Activated CD8-positive, alpha-beta T cell treated with anti-CD3 and anti-CD28 coated beads for 36 hours (primary cell): ENCODE measurements at regions not wholly inside any gene's neighbourhood (a gene's known extent, or its start where the extent isn't known, plus 50 kb on each side); places are given as distances from the start of the nearest gene placed in this dataset.

ENCODE experiments used
- ATAC-seq: fragments of 200-7000 bp; cut with Tn5 transposase; one replicate; pipeline ENCODE4 v1.10.0; 2021; ENCODE audit warnings: mild to moderate bottlenecking, moderate library complexity
- CTCF ChIA-PET: fragments of 350-600 bp; sonication (Branson Sonifier 250); formaldehyde crosslinking; loops from one replicate; lab custom pipeline; 2021; ENCODE audit warnings: antibody characterized with exemption; lab: Charles Lee
- POLR2A ChIA-PET: fragments of 350-600 bp; sonication (Branson Sonifier 250); formaldehyde crosslinking; loops from one replicate; lab custom pipeline; 2021; ENCODE audit warnings: antibody characterized with exemption; lab: Charles Lee
- DNase-seq: peaks from one replicate; pipeline ENCODE4 v3.0.0-alpha.2; 2020
- H3K27ac Mint-ChIP-seq: one replicate; pipeline ENCODE4 v1.8.0; 2021; ENCODE audit warnings: mild to moderate bottlenecking, mixed read lengths
- H3K27me3 Mint-ChIP-seq: one replicate; pipeline ENCODE4 v1.8.0; 2021; ENCODE audit warnings: mixed read lengths
- H3K36me3 Mint-ChIP-seq: one replicate; pipeline ENCODE4 v1.8.0; 2021; ENCODE audit warnings: low read depth, mixed read lengths
- H3K4me1 Mint-ChIP-seq: one replicate; pipeline ENCODE4 v1.8.0; 2021; ENCODE audit warnings: low read depth, mixed read lengths
- H3K4me3 Mint-ChIP-seq: one replicate; pipeline ENCODE4 v1.8.0; 2021; ENCODE audit warnings: mild to moderate bottlenecking, moderate library complexity, mixed read lengths
- H3K9me3 Mint-ChIP-seq: one replicate; pipeline ENCODE4 v1.8.0; 2021; ENCODE audit warnings: mixed read lengths
- intact Hi-C: fragments of 100-400 bp; cut with micrococcal nuclease; formaldehyde crosslinking; loops from one replicate; pipeline ENCODE4 v1.10.0; 2022
- TF ChIP-seq, protein P1 (sequence below): fragments of 200-600 bp; IDR thresholded peaks from one replicate; pipeline ENCODE4 v1.8.0; 2022; ENCODE audit warnings: antibody characterized with exemption, mild to moderate bottlenecking

DNA sequence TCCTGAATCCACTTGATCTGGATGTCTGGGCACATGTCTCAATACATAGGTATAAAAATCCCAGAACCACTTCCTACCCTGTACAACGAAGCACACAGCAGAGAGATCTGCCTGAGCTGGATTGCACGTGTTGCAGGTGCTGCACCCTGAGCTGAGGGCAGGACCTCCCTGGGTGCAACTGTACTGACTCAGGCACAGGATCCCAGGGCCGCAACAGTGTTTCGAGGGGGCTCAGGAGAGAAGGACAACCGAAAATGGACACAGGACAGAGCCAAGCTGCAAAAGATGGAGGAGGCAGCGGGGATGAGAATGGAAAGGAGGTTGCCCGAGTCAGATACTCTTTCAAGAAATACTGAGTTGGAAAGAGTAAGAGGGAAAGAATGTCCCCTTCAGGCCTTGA lies 354.1 kb downstream of the EIPR1 start:
- DNase-seq (no peak), ATAC-seq (no peak)
- H3K36me3 Mint-ChIP-seq = no peaks in the 10 kb centered on the region
- no peak overlapping the region for H3K27ac Mint-ChIP-seq
- POLR2A ChIA-PET = no interaction called here
- H3K4me3 Mint-ChIP-seq = no peak overlapping the region
- no peaks in the 10 kb centered on the region for H3K9me3 Mint-ChIP-seq
- intact Hi-C loops = no loop called here
- CTCF ChIA-PET = no interaction called here
- TF ChIP-seq, protein P1, sequence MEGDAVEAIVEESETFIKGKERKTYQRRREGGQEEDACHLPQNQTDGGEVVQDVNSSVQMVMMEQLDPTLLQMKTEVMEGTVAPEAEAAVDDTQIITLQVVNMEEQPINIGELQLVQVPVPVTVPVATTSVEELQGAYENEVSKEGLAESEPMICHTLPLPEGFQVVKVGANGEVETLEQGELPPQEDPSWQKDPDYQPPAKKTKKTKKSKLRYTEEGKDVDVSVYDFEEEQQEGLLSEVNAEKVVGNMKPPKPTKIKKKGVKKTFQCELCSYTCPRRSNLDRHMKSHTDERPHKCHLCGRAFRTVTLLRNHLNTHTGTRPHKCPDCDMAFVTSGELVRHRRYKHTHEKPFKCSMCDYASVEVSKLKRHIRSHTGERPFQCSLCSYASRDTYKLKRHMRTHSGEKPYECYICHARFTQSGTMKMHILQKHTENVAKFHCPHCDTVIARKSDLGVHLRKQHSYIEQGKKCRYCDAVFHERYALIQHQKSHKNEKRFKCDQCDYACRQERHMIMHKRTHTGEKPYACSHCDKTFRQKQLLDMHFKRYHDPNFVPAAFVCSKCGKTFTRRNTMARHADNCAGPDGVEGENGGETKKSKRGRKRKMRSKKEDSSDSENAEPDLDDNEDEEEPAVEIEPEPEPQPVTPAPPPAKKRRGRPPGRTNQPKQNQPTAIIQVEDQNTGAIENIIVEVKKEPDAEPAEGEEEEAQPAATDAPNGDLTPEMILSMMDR = no peak
- H3K27me3 Mint-ChIP-seq = peaks cover 1% of the 10 kb centered on the region
- no peaks in the 10 kb centered on the region for H3K4me1 Mint-ChIP-seq

DNA sequence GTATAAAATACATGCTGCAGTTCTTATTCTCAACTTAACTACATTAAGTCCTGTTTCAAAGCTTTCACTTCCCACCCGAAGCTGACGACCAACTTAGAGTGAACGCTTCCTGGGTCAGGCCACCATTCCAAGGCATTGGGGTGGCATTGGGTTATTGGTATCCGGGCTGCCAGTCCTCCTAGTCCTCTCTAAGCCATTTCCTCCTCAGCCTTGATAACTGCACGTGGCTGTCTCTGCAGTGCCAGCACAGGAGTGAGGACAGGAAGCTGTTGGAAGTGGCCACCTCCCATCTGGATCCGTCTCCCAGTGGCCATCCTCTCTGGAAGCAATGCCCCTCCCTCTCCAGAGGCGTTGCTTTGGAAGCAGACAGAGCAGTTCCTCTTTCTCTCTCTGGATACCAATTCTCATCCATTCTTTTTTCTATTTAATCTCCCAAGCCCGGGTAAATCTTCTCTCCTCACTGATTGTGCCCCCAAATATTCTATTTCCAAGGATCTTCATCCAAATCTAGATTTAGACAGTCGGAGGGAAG lies 354.7 kb downstream of the EIPR1 start:
- H3K27ac Mint-ChIP-seq = no peak overlapping the region
- DNase-seq = no peak
- ATAC-seq = no peak
- intact Hi-C loops = no loop called here
- H3K36me3 Mint-ChIP-seq = no peaks in the 10 kb centered on the region
- no peaks in the 10 kb centered on the region for H3K9me3 Mint-ChIP-seq
- POLR2A ChIA-PET = no interaction called here
- H3K4me3 Mint-ChIP-seq = no peak overlapping the region
- TF ChIP-seq, protein P1 = no peak
- no peaks in the 10 kb centered on the region for H3K4me1 Mint-ChIP-seq
- CTCF ChIA-PET = no interaction called here
- peaks cover 1% of the 10 kb centered on the region for H3K27me3 Mint-ChIP-seq

DNA sequence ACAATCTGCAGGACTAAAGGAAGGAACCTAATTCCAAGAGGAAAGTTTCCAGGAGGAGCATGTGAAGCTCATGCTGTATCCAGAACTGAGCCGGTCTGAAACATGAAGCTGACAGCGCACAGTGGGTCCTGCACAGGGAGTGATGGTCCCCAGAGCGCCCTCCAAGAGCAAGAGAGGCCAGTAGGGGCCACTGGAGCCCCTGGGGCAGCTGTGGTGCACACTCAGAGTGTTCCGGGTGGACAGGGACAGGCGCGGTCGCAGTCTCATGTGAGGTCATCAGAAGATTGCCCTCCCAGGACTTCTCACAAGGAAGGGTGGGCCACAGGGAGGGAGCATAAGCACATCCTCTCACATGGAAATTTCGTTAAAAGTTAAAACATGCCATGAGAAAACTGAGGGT lies 355.9 kb downstream of the EIPR1 start:
- no peak for ATAC-seq
- TF ChIP-seq, protein P1 = no peak
- no peak overlapping the region for H3K4me3 Mint-ChIP-seq
- no peaks in the 10 kb centered on the region for H3K9me3 Mint-ChIP-seq
- H3K4me1 Mint-ChIP-seq = no peaks in the 10 kb centered on the region
- DNase-seq = no peak
- H3K27ac Mint-ChIP-seq = no peak overlapping the region
- intact Hi-C loops = no loop called here
- H3K36me3 Mint-ChIP-seq = no peaks in the 10 kb centered on the region
- ChIA-PET POLR2A (no interaction called here), CTCF (no interaction called here)
- H3K27me3 Mint-ChIP-seq = peaks cover 1% of the 10 kb centered on the region

DNA sequence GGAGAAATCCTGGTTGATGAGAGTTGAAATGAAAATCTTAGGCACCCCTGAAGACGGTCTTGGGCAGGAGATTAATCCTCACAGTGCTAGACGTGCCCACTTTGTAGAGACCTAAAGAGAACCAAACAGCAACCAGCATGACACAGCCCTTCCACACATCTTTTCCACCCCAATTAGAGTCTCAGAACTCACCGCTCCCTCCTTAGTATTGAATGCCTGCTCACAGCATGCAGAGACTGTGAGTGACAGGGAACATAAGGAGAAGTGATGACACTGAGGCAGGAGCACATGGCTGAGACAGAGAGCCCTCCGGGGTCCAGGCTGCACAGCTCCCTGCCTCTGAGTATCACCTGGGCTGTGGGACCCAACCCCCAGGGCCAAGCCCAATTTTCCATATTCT lies 367.6 kb downstream of the EIPR1 start:
- Mint-ChIP-seq H3K36me3 (peaks cover 2% of the 10 kb centered on the region), H3K27ac (no peak overlapping the region), H3K4me3 (no peak overlapping the region), H3K4me1 (no peaks in the 10 kb centered on the region), H3K9me3 (peaks cover 10% of the 10 kb centered on the region), H3K27me3 (peaks cover 24% of the 10 kb centered on the region)
- intact Hi-C loops = no loop called here
- ChIA-PET CTCF (no interaction called here), POLR2A (no interaction called here)
- TF ChIP-seq, protein P1 = no peak
- DNase-seq (no peak), ATAC-seq (no peak)

DNA sequence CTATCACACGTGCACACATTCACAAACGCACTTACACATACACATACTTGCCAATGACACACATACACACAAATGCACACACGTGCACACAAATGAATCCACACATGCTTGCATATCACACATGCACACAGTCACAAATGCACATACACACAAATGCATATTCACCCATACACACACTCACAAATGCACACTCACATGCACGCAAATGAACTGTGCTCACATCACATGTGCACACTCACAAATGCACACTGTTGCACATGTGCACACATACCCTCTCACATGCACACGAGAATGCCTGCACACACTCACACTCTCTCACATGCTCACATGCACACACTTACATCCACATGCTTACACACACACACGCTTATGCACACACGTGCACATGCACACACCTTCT lies 368.1 kb downstream of the EIPR1 start:
- peaks cover 2% of the 10 kb centered on the region for H3K36me3 Mint-ChIP-seq

More for the DNA sequence above, 368.1 kb downstream of the EIPR1 start:
- H3K27me3 Mint-ChIP-seq = peaks cover 24% of the 10 kb centered on the region
- ChIA-PET POLR2A (no interaction called here), CTCF (no interaction called here)
- no peak overlapping the region for H3K4me3 Mint-ChIP-seq
- TF ChIP-seq, protein P1 = no peak
- peaks cover 10% of the 10 kb centered on the region for H3K9me3 Mint-ChIP-seq
- H3K4me1 Mint-ChIP-seq = no peaks in the 10 kb centered on the region
- H3K27ac Mint-ChIP-seq = no peak overlapping the region
- intact Hi-C loops = no loop called here
- ATAC-seq (no peak), DNase-seq (no peak)
